ENCODE measurements at regions not wholly inside any gene's neighbourhood (a gene's known extent, or its start where the extent isn't known, plus 50 kb on each side); places are given as distances from the start of the nearest gene placed in this dataset.

- no TSS peak for BruUV-seq (replicated peaks)
- CTCF ChIA-PET: no interaction called here
Measured at GRCh38 chr12:115295886-115296285, 611.9 kb upstream of the TBX3 start.

More at GRCh38 chr12:115295886-115296285, 611.9 kb upstream of the TBX3 start:
- H3K36me3 ChIP-seq (ENCODE audit: control insufficient read depth in 1 of 2, insufficient read depth in 2 of 2, low read length in 2 of 2): no peaks in the 10 kb centered on the region
- no peak for ATAC-seq
- H3K4me1 ChIP-seq (ENCODE audit: control insufficient read depth in 1 of 2, insufficient read depth in 2 of 2, low read length in 2 of 2): no peaks in the 10 kb centered on the region
- H3K9ac ChIP-seq (ENCODE audit: low read length): no peak overlapping the region
- H3K4me2 ChIP-seq (ENCODE audit: low read length): no peak overlapping the region
- no peak for DNase-seq (ENCODE audit: low read depth, low spot score)
- H3K27ac ChIP-seq (ENCODE audit: low read depth, low read length): no peak overlapping the region
- TF ChIP-seq SIN3A (IDR thresholded peaks at IDR 0.05; ENCODE audit: low read depth): no peak
- no peak for TF ChIP-seq POLR2A (IDR thresholded peaks at IDR 0.05; ENCODE audit: borderline replicate concordance, extremely low read depth, insufficient read depth, insufficient read length)
- no peak for TF ChIP-seq JUND (IDR thresholded peaks at IDR 0.05)
- TF ChIP-seq CEBPB (IDR thresholded peaks at IDR 0.05; ENCODE audit: low read depth): no peak
- TF ChIP-seq ZFX (IDR thresholded peaks at IDR 0.05): no peak
- TF ChIP-seq, protein P1, sequence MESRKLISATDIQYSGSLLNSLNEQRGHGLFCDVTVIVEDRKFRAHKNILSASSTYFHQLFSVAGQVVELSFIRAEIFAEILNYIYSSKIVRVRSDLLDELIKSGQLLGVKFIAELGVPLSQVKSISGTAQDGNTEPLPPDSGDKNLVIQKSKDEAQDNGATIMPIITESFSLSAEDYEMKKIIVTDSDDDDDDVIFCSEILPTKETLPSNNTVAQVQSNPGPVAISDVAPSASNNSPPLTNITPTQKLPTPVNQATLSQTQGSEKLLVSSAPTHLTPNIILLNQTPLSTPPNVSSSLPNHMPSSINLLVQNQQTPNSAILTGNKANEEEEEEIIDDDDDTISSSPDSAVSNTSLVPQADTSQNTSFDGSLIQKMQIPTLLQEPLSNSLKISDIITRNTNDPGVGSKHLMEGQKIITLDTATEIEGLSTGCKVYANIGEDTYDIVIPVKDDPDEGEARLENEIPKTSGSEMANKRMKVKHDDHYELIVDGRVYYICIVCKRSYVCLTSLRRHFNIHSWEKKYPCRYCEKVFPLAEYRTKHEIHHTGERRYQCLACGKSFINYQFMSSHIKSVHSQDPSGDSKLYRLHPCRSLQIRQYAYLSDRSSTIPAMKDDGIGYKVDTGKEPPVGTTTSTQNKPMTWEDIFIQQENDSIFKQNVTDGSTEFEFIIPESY (IDR thresholded peaks at IDR 0.05; ENCODE audit: extremely low read depth, insufficient replicate concordance, low read length): no peak
- TF ChIP-seq YY1 (IDR thresholded peaks at IDR 0.05; ENCODE audit: extremely low read depth, insufficient replicate concordance, low read depth, low read length): no peak
- TF ChIP-seq MAX (IDR thresholded peaks at IDR 0.05): no peak
- TF ChIP-seq REST (IDR thresholded peaks at IDR 0.05; ENCODE audit: low read depth): no peak
- no peak for TF ChIP-seq RAD21 (IDR thresholded peaks at IDR 0.05; ENCODE audit: low read depth)
- no peaks in the 10 kb centered on the region for H3K79me2 ChIP-seq (ENCODE audit: insufficient read depth, low read length)
- RAD21 ChIA-PET (ENCODE audit: low non-redundant PET in 1 of 2, low total read pairs in 2 of 2, uncharacterized antibody in 2 of 2, unreplicated experiment in 2 of 2): no interaction called here
- POLR2A ChIA-PET: no interaction called here
- intact Hi-C loops (cut with micrococcal nuclease): no loop called here
- no peaks in the 10 kb centered on the region for H3K9me3 ChIP-seq (ENCODE audit: control insufficient read depth in 1 of 2, insufficient read depth in 1 of 2, low read depth in 1 of 2, low read length in 2 of 2)
- no peak overlapping the region for H3K4me3 ChIP-seq (replicated peaks in 1 of 2; ENCODE audit: low read depth in 1 of 2, low read length in 2 of 2)
- H4K20me1 ChIP-seq (ENCODE audit: insufficient read depth): no peaks in the 10 kb centered on the region
- no peak overlapping the region for H2AFZ ChIP-seq (ENCODE audit: low read depth, low read length, poor library complexity, severe bottlenecking)
- no peaks in the 10 kb centered on the region for H3K27me3 ChIP-seq (ENCODE audit: insufficient read depth, low read length)
- H3K9me2 ChIP-seq (ENCODE audit: insufficient read depth): no peaks in the 10 kb centered on the region

Measured in HCT116 (cell line).